ENCODE measurements at regions not wholly inside any gene's neighbourhood (a gene's known extent, or its start where the extent isn't known, plus 50 kb on each side); places are given as distances from the start of the nearest gene placed in this dataset.

DNA sequence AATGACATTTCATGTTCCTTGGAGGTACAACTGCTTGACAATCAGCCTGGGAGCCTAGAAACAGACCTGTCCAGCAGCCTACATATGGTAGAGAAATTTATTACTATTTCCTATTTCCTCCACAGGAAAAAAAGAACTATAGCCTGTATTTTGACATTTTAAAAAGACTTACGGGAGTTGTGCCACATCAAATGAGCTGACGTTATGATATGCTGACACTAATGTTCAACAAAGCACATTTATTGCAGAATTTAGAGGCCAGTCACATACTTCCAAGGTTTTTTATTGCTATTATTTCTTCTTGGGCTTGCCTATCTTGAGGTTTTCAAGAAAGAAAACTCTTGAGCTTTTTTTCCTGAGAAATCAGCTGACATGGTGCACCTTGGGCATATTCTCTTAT, 305.3 kb downstream of the LRIG3 start:
- no peaks in the 10 kb centered on the region for H3K79me2 ChIP-seq (ENCODE audit: control insufficient read depth, insufficient read depth, low read length, unreplicated experiment)
- no peaks in the 10 kb centered on the region for H3K4me1 ChIP-seq (ENCODE audit: control insufficient read depth, insufficient read depth, low read length, unreplicated experiment)
- H3K4me3 ChIP-seq (ENCODE audit: low read depth, low read length), result no peak overlapping the region
- no peaks in the 10 kb centered on the region; the same call in 1 of the 2 replicates for H3K27me3 ChIP-seq (ENCODE audit: insufficient read depth, low read length)
- no peak overlapping the region for H2AFZ ChIP-seq (ENCODE audit: low read length, unreplicated experiment)
- H3K27ac ChIP-seq (ENCODE audit: low read depth, low read length), result no peak overlapping the region
- no peaks in the 10 kb centered on the region for H3K36me3 ChIP-seq (ENCODE audit: insufficient read depth, low read length)

GRCh38 chr12:58615576-58615975, 304.7 kb downstream of the LRIG3 start:
- Histone ChIP-seq H2AFZ (ENCODE audit: low read length, unreplicated experiment) (no peak overlapping the region), H3K27ac (ENCODE audit: low read depth, low read length) (no peak overlapping the region)

GRCh38 chr12:58616618-58617017, 303.7 kb downstream of the LRIG3 start:
- Histone ChIP-seq H3K4me1 (ENCODE audit: control insufficient read depth, insufficient read depth, low read length, unreplicated experiment) (no peaks in the 10 kb centered on the region), H3K36me3 (ENCODE audit: insufficient read depth, low read length) (no peaks in the 10 kb centered on the region), H3K79me2 (ENCODE audit: control insufficient read depth, insufficient read depth, low read length, unreplicated experiment) (no peaks in the 10 kb centered on the region), H2AFZ (ENCODE audit: low read length, unreplicated experiment) (no peak overlapping the region), H3K27ac (ENCODE audit: low read depth, low read length) (no peak overlapping the region), H3K27me3 (ENCODE audit: insufficient read depth, low read length) (no peaks in the 10 kb centered on the region; the same call in 1 of the 2 replicates), H3K4me3 (ENCODE audit: low read depth, low read length) (no peak overlapping the region)

More at GRCh38 chr12:58615576-58615975, 304.7 kb downstream of the LRIG3 start:
- Histone ChIP-seq H3K4me3 (ENCODE audit: low read depth, low read length) (no peak overlapping the region), H3K4me1 (ENCODE audit: control insufficient read depth, insufficient read depth, low read length, unreplicated experiment) (no peaks in the 10 kb centered on the region), H3K79me2 (ENCODE audit: control insufficient read depth, insufficient read depth, low read length, unreplicated experiment) (no peaks in the 10 kb centered on the region), H3K27me3 (ENCODE audit: insufficient read depth, low read length) (no peaks in the 10 kb centered on the region; the same call in 1 of the 2 replicates), H3K36me3 (ENCODE audit: insufficient read depth, low read length) (no peaks in the 10 kb centered on the region)

DNA sequence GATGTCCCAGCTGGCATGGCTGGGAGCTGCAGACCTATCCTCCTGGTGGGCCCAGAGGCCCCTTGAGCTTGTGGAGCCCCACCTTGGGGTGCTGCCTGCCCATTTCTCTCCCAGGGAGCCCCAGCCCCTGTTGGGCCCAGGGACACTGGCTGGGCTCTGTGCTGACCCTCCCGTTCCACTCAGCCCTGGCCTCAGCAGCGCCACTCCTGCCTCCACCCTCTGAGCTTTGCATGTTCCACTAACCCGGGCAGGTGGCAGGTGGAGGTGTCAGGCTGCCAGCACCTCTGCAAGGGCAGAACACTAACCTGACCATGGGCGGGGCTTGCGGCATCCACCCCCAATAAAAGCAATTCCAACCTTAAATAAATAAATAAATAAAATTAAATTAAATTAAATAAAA, 299.2 kb downstream of the LRIG3 start:
- Histone ChIP-seq H3K27me3 (ENCODE audit: insufficient read depth, low read length) (no peaks in the 10 kb centered on the region), H3K4me3 (ENCODE audit: low read depth, low read length) (no peak overlapping the region), H2AFZ (ENCODE audit: low read length, unreplicated experiment) (no peak overlapping the region), H3K27ac (ENCODE audit: low read depth, low read length) (no peak overlapping the region), H3K79me2 (ENCODE audit: control insufficient read depth, insufficient read depth, low read length, unreplicated experiment) (no peaks in the 10 kb centered on the region), H3K4me1 (ENCODE audit: control insufficient read depth, insufficient read depth, low read length, unreplicated experiment) (no peaks in the 10 kb centered on the region), H3K36me3 (ENCODE audit: insufficient read depth, low read length) (no peaks in the 10 kb centered on the region)

DNA sequence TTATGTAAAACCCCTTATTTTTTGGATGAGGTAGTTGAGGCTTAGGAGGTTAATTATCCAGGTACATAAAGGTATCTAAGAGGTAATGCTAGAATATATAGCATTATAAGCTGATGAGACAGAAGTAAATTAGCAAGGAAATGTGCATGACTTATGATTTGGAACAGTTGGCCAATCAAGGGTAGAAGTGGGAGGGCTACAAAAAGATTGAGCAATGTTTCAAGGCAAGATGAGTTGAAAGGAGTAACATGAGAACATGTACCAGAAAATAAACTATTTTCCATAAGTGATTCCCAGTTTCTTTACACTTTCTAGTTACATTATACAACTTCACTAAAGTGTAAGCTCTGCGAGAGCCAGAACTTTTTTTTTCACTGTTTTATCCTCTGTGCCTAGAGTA, 290.9 kb downstream of the LRIG3 start:
- H2AFZ ChIP-seq (ENCODE audit: low read length, unreplicated experiment), result no peak overlapping the region
- H3K27ac ChIP-seq (ENCODE audit: low read depth, low read length), result no peak overlapping the region
- H3K79me2 ChIP-seq (ENCODE audit: control insufficient read depth, insufficient read depth, low read length, unreplicated experiment), result no peaks in the 10 kb centered on the region
- H3K4me3 ChIP-seq (ENCODE audit: low read depth, low read length), result no peak overlapping the region
- H3K27me3 ChIP-seq (ENCODE audit: insufficient read depth, low read length), result no peaks in the 10 kb centered on the region
- H3K4me1 ChIP-seq (ENCODE audit: control insufficient read depth, insufficient read depth, low read length, unreplicated experiment), result no peaks in the 10 kb centered on the region
- no peaks in the 10 kb centered on the region for H3K36me3 ChIP-seq (ENCODE audit: insufficient read depth, low read length)

DNA sequence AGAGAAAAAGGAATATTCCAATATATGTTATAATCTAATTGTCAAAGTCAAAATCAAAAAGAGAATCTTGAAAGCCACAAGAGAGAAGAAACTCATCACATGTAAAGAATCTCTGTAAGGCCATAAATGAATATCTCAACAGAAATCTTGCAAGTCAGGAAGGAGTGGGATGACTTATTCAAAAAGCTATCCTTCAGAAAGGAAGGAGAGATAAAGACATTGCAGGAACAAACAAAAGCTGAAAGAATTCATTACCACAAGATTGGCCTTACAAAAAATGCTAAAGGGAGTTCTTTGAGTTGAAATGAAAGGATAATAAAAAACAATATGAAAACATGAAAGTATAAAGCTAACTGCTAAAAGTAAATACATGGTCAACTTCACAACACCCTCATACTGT, 286.8 kb downstream of the LRIG3 start:
- Histone ChIP-seq H3K79me2 (ENCODE audit: control insufficient read depth, insufficient read depth, low read length, unreplicated experiment) (no peaks in the 10 kb centered on the region), H3K27me3 (ENCODE audit: insufficient read depth, low read length) (no peaks in the 10 kb centered on the region), H3K36me3 (ENCODE audit: insufficient read depth, low read length) (no peaks in the 10 kb centered on the region), H2AFZ (ENCODE audit: low read length, unreplicated experiment) (no peak overlapping the region), H3K27ac (ENCODE audit: low read depth, low read length) (no peak overlapping the region), H3K4me1 (ENCODE audit: control insufficient read depth, insufficient read depth, low read length, unreplicated experiment) (no peaks in the 10 kb centered on the region), H3K4me3 (ENCODE audit: low read depth, low read length) (no peak overlapping the region)

- peak overlapping the region; percentile 80 for H2AFZ ChIP-seq (ENCODE audit: low read length, unreplicated experiment)
- no peaks in the 10 kb centered on the region for H3K79me2 ChIP-seq (ENCODE audit: control insufficient read depth, insufficient read depth, low read length, unreplicated experiment)
- no peaks in the 10 kb centered on the region for H3K36me3 ChIP-seq (ENCODE audit: insufficient read depth, low read length)
- no peaks in the 10 kb centered on the region for H3K4me1 ChIP-seq (ENCODE audit: control insufficient read depth, insufficient read depth, low read length, unreplicated experiment)
- no peak overlapping the region for H3K27ac ChIP-seq (ENCODE audit: low read depth, low read length)
- H3K27me3 ChIP-seq (ENCODE audit: insufficient read depth, low read length), result no peaks in the 10 kb centered on the region
- H3K4me3 ChIP-seq (ENCODE audit: low read depth, low read length), result no peak overlapping the region
Observed at GRCh38 chr12:58639318-58639934, 280.9 kb downstream of the LRIG3 start.

DNA sequence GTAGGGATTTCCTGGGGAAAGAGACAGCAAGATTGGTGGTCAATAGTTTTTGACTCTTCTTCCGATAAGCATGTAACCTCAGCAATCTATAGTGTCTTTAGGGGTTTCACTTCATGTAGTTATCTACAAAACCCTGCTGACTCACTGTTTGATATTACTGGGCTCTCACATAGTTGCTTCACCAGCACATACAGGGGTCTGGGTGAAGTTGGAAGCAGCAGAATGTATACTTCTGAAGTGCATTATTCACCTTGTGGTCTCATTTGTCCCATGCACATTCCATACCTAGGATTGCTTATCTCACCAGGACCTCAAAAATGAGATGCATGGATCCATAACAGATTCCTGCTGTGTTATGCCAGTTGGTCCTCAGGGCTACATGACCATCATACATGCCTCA, 280.0 kb downstream of the LRIG3 start:
- H3K79me2 ChIP-seq (ENCODE audit: control insufficient read depth, insufficient read depth, low read length, unreplicated experiment), result no peaks in the 10 kb centered on the region

GRCh38 chr12:58645946-58646345, 274.4 kb downstream of the LRIG3 start:
- Histone ChIP-seq H3K27ac (ENCODE audit: low read depth, low read length) (no peak overlapping the region), H3K4me1 (ENCODE audit: control insufficient read depth, insufficient read depth, low read length, unreplicated experiment) (no peaks in the 10 kb centered on the region), H3K4me3 (ENCODE audit: low read depth, low read length) (no peak overlapping the region), H3K79me2 (ENCODE audit: control insufficient read depth, insufficient read depth, low read length, unreplicated experiment) (no peaks in the 10 kb centered on the region), H2AFZ (ENCODE audit: low read length, unreplicated experiment) (no peak overlapping the region), H3K36me3 (ENCODE audit: insufficient read depth, low read length) (no peaks in the 10 kb centered on the region), H3K27me3 (ENCODE audit: insufficient read depth, low read length) (no peaks in the 10 kb centered on the region)

More for the DNA sequence above, 280.0 kb downstream of the LRIG3 start:
- no peaks in the 10 kb centered on the region for H3K27me3 ChIP-seq (ENCODE audit: insufficient read depth, low read length)
- H3K36me3 ChIP-seq (ENCODE audit: insufficient read depth, low read length), result no peaks in the 10 kb centered on the region
- no peak overlapping the region for H3K4me3 ChIP-seq (ENCODE audit: low read depth, low read length)
- no peaks in the 10 kb centered on the region for H3K4me1 ChIP-seq (ENCODE audit: control insufficient read depth, insufficient read depth, low read length, unreplicated experiment)
- H3K27ac ChIP-seq (ENCODE audit: low read depth, low read length), result no peak overlapping the region
- no peak overlapping the region for H2AFZ ChIP-seq (ENCODE audit: low read length, unreplicated experiment)

- Histone ChIP-seq H3K27ac (ENCODE audit: low read depth, low read length) (no peak overlapping the region), H3K36me3 (ENCODE audit: insufficient read depth, low read length) (no peaks in the 10 kb centered on the region), H3K4me3 (ENCODE audit: low read depth, low read length) (no peak overlapping the region), H2AFZ (ENCODE audit: low read length, unreplicated experiment) (no peak overlapping the region), H3K27me3 (ENCODE audit: insufficient read depth, low read length) (no peaks in the 10 kb centered on the region), H3K79me2 (ENCODE audit: control insufficient read depth, insufficient read depth, low read length, unreplicated experiment) (no peaks in the 10 kb centered on the region), H3K4me1 (ENCODE audit: control insufficient read depth, insufficient read depth, low read length, unreplicated experiment) (no peaks in the 10 kb centered on the region)
Observed at GRCh38 chr12:58647495-58647894, 272.8 kb downstream of the LRIG3 start.

GRCh38 chr12:58648176-58648575, 272.1 kb downstream of the LRIG3 start:
- no peak overlapping the region for H3K4me3 ChIP-seq (ENCODE audit: low read depth, low read length)
- no peaks in the 10 kb centered on the region for H3K4me1 ChIP-seq (ENCODE audit: control insufficient read depth, insufficient read depth, low read length, unreplicated experiment)
- no peak overlapping the region for H3K27ac ChIP-seq (ENCODE audit: low read depth, low read length)
- H2AFZ ChIP-seq (ENCODE audit: low read length, unreplicated experiment), result no peak overlapping the region
- H3K27me3 ChIP-seq (ENCODE audit: insufficient read depth, low read length), result no peaks in the 10 kb centered on the region
- no peaks in the 10 kb centered on the region for H3K36me3 ChIP-seq (ENCODE audit: insufficient read depth, low read length)
- H3K79me2 ChIP-seq (ENCODE audit: control insufficient read depth, insufficient read depth, low read length, unreplicated experiment), result no peaks in the 10 kb centered on the region
